ENCODE measurements at regions not wholly inside any gene's neighbourhood (a gene's known extent, or its start where the extent isn't known, plus 50 kb on each side); places are given as distances from the start of the nearest gene placed in this dataset.
"Not testable (repeated sequence)": the region's sequence is repeated elsewhere in the genome, so short reads cannot be mapped to it uniquely, and the experiment has no call there.

- DNase-seq = no peak
Observed at GRCh38 chr21:35441868-35442582, 392.9 kb upstream of the RUNX1 start.

- no peak for DNase-seq
Observed at GRCh38 chr21:35438643-35439404, 389.7 kb upstream of the RUNX1 start.

GRCh38 chr21:35437941-35438340 is 388.8 kb upstream of the RUNX1 start:
- DNase-seq = no peak

- DNase-seq = no peak
Observed at GRCh38 chr21:35436899-35437298, 387.8 kb upstream of the RUNX1 start.

- not testable (repeated sequence) for DNase-seq
Observed at GRCh38 chr21:35432601-35433000, 383.5 kb upstream of the RUNX1 start.

- no peak for DNase-seq
Observed at GRCh38 chr21:35430260-35430659, 381.2 kb upstream of the RUNX1 start.

GRCh38 chr21:35428937-35429336 is 379.8 kb upstream of the RUNX1 start:
- DNase-seq = no peak

GRCh38 chr21:35428489-35428888 is 379.4 kb upstream of the RUNX1 start:
- peak; percentile 28 for DNase-seq

GRCh38 chr21:35428001-35428320 is 378.9 kb upstream of the RUNX1 start:
- DNase-seq = no peak

- DNase-seq = no peak
Observed at GRCh38 chr21:35427320-35428000, 378.4 kb upstream of the RUNX1 start.

- DNase-seq = no peak
Observed at GRCh38 chr21:35426897-35427296, 377.8 kb upstream of the RUNX1 start.

- no peak for DNase-seq
Observed at GRCh38 chr21:35426469-35426868, 377.4 kb upstream of the RUNX1 start.

- DNase-seq = no peak
Observed at GRCh38 chr21:35424122-35424521, 375.0 kb upstream of the RUNX1 start.

GRCh38 chr21:35423709-35424108 is 374.6 kb upstream of the RUNX1 start:
- DNase-seq = no peak

- no peak for DNase-seq
Observed at GRCh38 chr21:35422011-35422410, 372.9 kb upstream of the RUNX1 start.

- DNase-seq = no peak
Observed at GRCh38 chr21:35421221-35421620, 372.1 kb upstream of the RUNX1 start.

GRCh38 chr21:35420656-35421055 is 371.6 kb upstream of the RUNX1 start:
- DNase-seq = no peak

- no peak for DNase-seq
Observed at GRCh38 chr21:35417762-35418161, 368.7 kb upstream of the RUNX1 start.

- DNase-seq = no peak
Observed at GRCh38 chr21:35416866-35417489, 367.9 kb upstream of the RUNX1 start.

- no peak for DNase-seq
Observed at GRCh38 chr21:35414507-35415139, 365.5 kb upstream of the RUNX1 start.

GRCh38 chr21:35414056-35414455 is 365.0 kb upstream of the RUNX1 start:
- no peak for DNase-seq

GRCh38 chr21:35412231-35412630 is 363.1 kb upstream of the RUNX1 start:
- no peak for DNase-seq

GRCh38 chr21:35411434-35411833 is 362.3 kb upstream of the RUNX1 start:
- DNase-seq = no peak

All from stimulated activated CD4-positive, alpha-beta T cell treated with anti-CD3 and anti-CD28 coated beads, Interleukin-12 subunit alpha, Interleukin-12 subunit beta, amount 100 ng/mL, for 4 hours (primary cell).